A673 (cell line): ENCODE measurements at regions not wholly inside any gene's neighbourhood (a gene's known extent, or its start where the extent isn't known, plus 50 kb on each side); places are given as distances from the start of the nearest gene placed in this dataset.

Experiments used
- EZH2 ChIP-seq: fragments of 200-600 bp; sonication (generic); IDR thresholded peaks from 2 replicates; pipeline ENCODE4 v1.6.1; 2017; ENCODE audit warnings: borderline replicate concordance, low read depth, mild to moderate bottlenecking, mixed read lengths, antibody characterized with exemption, low read length; ENCODE audit not compliant: poor library complexity, severe bottlenecking
- TF ChIP-seq, protein P1 (sequence below): fragments of 300-800, 200-600 bp; sonication (generic); conservative IDR thresholded peaks from 2 replicates; pipeline ENCODE4 v1.5.1; 2017; ENCODE audit warnings: low read depth, mild to moderate bottlenecking, antibody characterized with exemption, low read length, moderate library complexity, mixed read lengths

- TF ChIP-seq EZH2, result no peak
- TF ChIP-seq, protein P1, sequence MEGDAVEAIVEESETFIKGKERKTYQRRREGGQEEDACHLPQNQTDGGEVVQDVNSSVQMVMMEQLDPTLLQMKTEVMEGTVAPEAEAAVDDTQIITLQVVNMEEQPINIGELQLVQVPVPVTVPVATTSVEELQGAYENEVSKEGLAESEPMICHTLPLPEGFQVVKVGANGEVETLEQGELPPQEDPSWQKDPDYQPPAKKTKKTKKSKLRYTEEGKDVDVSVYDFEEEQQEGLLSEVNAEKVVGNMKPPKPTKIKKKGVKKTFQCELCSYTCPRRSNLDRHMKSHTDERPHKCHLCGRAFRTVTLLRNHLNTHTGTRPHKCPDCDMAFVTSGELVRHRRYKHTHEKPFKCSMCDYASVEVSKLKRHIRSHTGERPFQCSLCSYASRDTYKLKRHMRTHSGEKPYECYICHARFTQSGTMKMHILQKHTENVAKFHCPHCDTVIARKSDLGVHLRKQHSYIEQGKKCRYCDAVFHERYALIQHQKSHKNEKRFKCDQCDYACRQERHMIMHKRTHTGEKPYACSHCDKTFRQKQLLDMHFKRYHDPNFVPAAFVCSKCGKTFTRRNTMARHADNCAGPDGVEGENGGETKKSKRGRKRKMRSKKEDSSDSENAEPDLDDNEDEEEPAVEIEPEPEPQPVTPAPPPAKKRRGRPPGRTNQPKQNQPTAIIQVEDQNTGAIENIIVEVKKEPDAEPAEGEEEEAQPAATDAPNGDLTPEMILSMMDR, result no peak
These were observed 438.6 kb downstream of the AJAP1 start for GRCh38 chr1:5093042-5093441.
